ENCODE measurements at regions not wholly inside any gene's neighbourhood (a gene's known extent, or its start where the extent isn't known, plus 50 kb on each side); places are given as distances from the start of the nearest gene placed in this dataset.
"Not testable (repeated sequence)": the region's sequence is repeated elsewhere in the genome, so short reads cannot be mapped to it uniquely, and the experiment has no call there.

DNA sequence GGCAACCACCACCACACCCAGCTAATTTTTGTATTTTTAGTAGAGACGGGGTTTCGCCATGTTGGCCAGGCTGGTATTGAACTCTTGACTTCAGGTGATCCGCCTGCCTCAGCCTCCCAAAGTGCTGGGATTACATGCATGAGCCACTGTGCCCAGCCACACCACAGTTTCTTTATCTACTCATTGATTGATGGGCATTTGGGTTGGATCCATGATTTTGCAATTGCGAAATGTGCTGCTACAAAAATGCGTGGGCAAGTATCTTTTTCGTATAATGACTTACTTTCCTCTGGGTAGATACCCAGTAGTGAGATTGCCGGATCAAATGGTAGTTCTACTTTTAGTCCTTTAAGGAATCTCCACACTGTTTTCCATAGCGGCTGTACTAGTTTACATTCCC, 204.7 kb downstream of the ALDH8A1 start:
- DNase-seq; intact Hi-C loops (cut with DNase I): not testable (repeated sequence)

DNA sequence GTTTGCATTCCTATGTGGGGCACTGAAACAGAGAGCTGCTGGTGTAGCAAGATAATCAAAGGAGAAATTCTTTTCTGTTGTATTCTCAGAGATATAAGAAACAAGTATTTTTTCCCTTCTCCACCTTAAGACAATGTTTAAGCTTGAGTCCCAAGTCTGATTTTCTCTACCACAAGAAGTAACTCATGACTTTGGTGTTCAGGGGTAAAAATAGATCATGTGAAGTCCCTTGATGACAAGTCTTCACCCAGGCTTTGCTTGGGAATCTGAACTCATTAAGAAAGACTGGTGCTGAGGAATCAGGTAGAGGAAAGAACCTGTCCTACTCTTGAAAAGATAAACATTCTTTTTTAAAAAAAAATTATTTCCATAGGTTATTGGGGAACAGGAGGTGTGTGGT, 205.6 kb downstream of the ALDH8A1 start:
- intact Hi-C loops (cut with DNase I) = no loop called here
- no peak for DNase-seq

GRCh38 chr6:134741200-134741536, 208.7 kb downstream of the ALDH8A1 start:
- intact Hi-C loops (cut with DNase I) = no loop called here
- DNase-seq = peak in 7 of 10 donors; percentile 29 to 91 (median 53)

DNA sequence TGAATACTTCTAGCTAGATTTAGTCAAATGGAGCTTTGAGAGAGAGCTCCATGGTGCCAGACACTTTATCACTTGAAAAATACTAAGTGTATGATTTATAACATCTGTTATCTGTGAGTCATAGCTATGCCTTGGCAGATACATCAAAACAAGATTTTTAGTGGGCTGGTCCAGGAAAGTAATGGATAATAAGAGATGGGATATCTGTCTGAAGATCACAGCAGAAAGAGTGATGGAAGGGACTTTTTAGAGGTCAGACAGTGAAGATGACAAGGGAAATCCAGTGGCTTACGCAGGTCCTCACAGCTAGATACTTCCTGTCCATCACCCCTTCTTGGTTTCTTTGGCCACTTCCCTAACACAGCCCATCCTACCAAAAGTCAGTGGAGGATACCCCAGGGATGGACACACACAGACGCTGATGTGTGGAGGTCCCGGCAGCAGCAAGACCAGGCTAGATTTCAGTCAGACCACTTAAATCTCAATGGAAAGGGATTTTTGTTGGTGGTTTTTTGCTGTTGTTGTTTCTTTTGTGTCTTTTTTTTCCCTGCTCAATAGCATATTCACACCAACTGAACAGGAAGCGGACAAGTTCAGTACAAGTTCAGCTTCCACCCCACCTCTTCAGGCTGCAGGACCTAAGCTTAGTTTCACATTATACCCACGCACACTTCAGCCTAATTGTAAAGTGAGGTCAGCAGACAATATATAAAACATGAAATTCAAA, 209.3 kb downstream of the ALDH8A1 start:
- intact Hi-C loops (cut with DNase I) = no loop called here

GRCh38 chr6:134740027-134740373, 209.9 kb downstream of the ALDH8A1 start:
- intact Hi-C loops (cut with DNase I) = no loop called here
- DNase-seq = no peak

More for the DNA sequence above, 209.3 kb downstream of the ALDH8A1 start:
- no peak for DNase-seq

DNA sequence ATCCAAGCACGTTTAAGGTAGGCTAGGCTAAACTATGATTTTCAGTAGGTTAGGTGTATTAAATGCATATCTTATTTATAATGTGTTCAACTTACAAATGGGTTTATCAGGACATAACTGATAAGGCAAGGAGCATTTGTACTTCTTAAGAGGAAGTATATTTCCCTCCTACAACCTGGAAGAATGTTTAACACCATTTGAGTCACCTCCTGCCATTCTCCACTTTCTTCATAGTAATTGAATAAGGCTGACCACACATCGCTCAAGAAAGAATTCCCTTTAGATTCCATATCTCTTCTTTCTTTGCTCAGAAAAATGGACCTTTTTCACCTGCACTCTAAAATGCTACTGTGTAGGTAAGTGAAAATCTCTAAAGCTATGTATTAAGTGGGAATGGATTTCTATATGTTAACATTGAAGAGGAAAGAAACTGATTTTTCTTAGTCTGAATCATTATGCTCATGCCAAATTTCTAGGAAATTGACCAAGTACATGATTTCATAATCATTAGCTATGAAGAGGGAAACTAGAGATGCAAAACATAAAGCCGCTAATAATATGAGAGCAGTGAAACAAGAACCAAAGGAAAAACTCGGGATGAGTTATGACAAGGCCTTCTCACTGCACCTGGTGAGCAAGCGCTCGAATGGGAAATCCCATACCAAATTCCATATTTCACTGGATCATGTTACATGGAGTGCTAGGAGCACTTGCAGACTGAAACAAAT, 210.4 kb downstream of the ALDH8A1 start:
- intact Hi-C loops (cut with DNase I) = no loop called here

DNA sequence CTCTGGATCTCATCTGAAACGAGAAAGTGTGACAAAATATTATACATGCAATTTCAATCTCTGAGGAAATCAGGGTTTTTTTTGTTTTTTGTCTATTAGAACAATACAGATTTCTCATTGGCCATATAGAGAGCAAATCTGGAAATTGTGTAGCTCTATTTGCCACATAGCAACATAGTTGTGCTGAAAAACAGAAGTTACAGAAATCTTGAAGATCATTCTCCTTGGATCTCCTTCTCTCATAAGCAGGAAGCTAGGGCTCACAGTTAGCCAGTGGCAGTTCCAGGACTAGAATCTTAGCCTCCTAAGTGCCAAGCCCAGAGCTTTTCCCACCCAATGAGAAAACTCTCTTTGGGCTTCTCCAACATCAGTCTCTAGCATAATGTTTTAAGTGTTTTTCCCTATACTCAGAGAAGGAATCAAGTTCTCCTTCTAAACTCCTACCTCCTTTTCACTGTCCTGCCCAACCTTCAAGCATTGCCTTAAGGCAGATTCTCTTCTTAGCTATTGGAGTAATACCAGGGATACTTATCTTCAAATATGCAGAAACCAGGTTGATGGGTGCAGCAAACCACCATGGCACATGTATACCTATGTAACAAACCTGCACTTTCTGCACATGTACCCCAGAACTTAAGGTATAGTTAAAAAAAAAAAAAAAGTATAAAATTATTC, 211.6 kb downstream of the ALDH8A1 start:
- intact Hi-C loops (cut with DNase I) = no loop called here
- no peak for DNase-seq

More for the DNA sequence above, 210.4 kb downstream of the ALDH8A1 start:
- no peak for DNase-seq

GRCh38 chr6:134735461-134735860, 214.4 kb downstream of the ALDH8A1 start:
- no peak for DNase-seq
- intact Hi-C loops (cut with DNase I) = no loop called here

DNA sequence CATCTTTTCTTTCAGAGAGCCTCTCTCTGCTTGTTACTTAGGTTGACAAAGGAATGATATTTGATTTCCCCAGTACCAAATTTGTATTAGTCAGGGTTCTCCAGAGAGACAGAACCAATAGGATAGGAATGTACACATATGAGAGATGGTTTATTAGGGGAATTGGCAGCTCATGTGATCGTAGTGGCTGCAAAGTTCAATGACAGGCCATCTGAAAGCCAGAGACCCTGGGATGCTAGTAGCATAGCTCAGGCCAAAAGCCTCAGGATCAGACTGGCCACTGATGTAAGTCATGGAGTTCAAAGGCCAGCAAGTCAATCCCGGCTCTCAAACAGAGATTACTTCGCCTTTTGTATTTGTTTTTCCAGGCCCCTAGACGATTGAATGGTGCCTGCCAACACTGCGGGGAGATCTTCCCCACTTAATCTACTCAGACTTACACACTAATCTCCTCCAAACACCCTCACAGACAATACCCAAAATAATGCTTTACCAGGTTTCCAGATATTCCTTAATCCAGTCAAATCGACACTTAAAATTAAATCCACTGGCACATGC, 215.5 kb downstream of the ALDH8A1 start:
- DNase-seq = no peak
- intact Hi-C loops (cut with DNase I) = no loop called here

GRCh38 chr6:134733801-134734200, 216.1 kb downstream of the ALDH8A1 start:
- no peak for DNase-seq
- intact Hi-C loops (cut with DNase I) = no loop called here

DNA sequence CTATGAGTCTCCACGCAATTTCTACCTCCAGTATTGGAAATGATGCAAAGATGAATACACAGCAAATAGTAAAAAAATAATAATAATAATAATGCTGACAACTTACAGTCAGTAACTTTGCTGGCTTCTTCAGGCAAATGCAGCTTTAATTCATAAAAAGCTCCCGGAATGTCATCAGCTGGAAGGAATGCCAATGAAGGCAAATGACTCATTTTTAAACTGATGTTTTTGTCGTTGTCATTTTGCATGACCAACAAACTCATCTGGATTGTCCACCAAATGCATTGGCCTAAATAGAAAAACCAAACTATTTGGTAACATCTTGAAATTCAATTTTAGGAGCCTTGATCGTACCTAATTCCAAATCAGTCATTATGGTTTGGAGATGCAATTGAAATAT, 217.1 kb downstream of the ALDH8A1 start:
- no peak for DNase-seq
- intact Hi-C loops (cut with DNase I) = no loop called here

- intact Hi-C loops (cut with DNase I) = no loop called here
- DNase-seq = no peak
Measured at GRCh38 chr6:134731615-134732014, 218.3 kb downstream of the ALDH8A1 start.

DNA sequence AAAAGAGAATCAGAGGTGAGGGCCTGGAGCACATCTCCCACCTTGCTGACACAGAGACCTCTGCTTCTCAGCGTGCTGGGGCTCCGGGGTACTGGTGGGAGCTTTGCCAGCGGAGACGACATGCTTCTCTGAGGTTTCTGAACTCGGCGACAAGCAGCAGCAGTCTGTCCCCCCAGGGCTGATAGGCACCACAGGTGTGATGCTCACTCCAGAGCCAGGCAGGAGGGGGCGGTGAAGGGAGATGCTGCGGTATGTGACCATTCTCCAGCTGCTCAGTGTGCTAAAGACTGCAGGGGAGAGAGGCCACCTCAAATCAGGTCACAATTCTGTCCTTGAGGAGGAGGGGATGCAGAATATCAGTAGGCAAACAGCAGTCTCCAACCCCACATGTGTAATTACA, 219.9 kb downstream of the ALDH8A1 start:
- DNase-seq = peak in 1 of 10 donors; percentile 6
- intact Hi-C loops (cut with DNase I) = no loop called here

DNA sequence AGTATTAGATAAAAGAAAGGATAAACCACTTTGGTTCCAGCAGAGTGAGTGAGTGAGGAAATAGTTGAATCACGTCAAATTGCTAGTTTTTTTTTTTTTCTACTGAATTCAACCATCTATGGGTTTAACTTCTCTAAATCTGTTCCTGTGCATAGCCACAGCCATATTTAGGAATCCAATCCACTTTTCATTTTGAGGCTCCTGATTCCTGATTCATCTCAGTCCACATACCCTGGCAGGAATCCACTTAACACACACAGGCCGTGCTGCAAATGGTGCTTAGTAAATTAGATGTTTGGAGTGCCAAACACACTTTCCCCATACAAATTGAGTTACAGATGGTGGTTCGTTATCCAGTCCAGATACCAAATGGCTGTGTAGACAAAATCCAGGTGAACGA, 220.3 kb downstream of the ALDH8A1 start:
- DNase-seq = peak in 1 of 10 donors; percentile 7
- intact Hi-C loops (cut with DNase I) = no loop called here

GRCh38 chr6:134727081-134727480, 222.8 kb downstream of the ALDH8A1 start:
- intact Hi-C loops (cut with DNase I) = no loop called here
- DNase-seq = no peak

GRCh38 chr6:134725590-134725989, 224.3 kb downstream of the ALDH8A1 start:
- intact Hi-C loops (cut with DNase I) = no loop called here
- no peak for DNase-seq

- intact Hi-C loops (cut with DNase I) = no loop called here
Measured at GRCh38 chr6:134724771-134725340, 225.0 kb downstream of the ALDH8A1 start.

GRCh38 chr6:134723081-134723871, 226.6 kb downstream of the ALDH8A1 start:
- intact Hi-C loops (cut with DNase I) = no loop called here
- DNase-seq = no peak

More at GRCh38 chr6:134724771-134725340, 225.0 kb downstream of the ALDH8A1 start:
- no peak for DNase-seq

DNA sequence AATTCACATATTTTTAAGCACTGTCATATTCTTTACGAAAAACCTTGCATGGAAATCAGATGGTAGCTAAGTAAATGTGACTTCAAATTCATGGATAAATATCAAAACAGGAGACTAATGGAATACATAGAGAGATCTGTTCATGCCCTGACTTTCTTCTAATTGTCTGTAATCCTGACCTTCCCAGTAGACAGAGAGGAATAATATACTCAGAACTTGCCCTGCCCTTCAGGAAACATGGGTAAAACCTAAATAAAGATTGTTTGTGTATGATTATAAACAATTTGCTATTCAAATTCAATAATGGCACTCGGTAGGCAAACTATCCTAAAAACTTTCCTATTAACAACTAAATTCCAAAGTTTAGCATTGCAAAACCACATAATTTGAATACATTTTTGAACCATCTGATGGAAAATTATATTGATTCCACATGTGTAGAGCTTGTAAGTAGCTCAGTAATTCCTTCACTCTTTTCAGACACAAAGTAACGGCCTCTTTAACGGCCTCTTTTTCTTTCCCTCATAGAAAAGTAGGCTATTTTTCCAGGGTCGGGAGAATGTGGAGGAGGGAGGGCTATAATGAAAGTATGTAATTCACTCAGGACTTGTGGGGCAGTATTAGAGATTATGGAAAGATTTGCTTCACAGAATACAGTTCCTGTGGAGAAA, 227.6 kb downstream of the ALDH8A1 start:
- intact Hi-C loops (cut with DNase I) = no loop called here
- DNase-seq = no peak

GRCh38 chr6:134721060-134721405, 228.9 kb downstream of the ALDH8A1 start:
- intact Hi-C loops (cut with DNase I) = no loop called here
- no peak for DNase-seq

Data from posterior cingulate gyrus (tissue), 11 donors.